ENCODE measurements at regions not wholly inside any gene's neighbourhood (a gene's known extent, or its start where the extent isn't known, plus 50 kb on each side); places are given as distances from the start of the nearest gene placed in this dataset.
"Not testable (repeated sequence)": the region's sequence is repeated elsewhere in the genome, so short reads cannot be mapped to it uniquely, and the experiment has no call there.

DNA sequence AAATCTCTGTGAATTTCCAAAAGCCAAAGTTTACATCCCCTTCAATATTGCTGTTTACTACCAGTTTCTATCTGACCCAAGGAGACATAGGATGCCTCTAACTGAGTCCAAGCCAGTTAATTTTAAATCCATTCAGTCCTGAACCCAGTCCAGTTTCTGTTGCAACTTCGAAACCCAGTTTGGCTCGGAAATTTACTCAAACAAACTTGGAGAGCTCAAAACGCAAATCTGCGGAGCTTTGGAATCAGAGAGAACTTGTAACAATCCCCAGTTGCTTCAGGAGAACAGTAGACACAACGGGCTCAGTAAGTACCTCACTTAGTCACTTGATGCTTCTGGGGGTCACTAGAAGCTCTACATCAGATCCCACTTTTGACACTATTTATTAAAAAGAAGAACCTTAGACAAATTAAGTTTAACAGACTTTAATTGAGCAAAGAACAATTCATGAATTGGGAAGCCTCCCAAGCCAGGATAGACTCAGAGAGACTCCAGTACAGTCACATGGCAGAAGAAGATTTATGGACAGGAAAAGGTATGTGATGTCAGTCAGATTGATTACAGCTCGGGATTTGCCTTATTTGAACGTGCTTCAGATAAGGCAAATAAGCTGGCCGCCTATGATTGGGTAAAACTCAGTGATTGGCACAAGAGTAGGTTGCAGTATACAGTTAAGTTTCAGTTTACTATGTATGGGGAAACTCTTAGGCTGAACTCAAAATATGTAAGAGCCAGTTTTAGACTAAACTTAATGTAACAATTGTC lies 118.0 kb downstream of the RFPL4B start:
- DNase-seq = no peak

DNA sequence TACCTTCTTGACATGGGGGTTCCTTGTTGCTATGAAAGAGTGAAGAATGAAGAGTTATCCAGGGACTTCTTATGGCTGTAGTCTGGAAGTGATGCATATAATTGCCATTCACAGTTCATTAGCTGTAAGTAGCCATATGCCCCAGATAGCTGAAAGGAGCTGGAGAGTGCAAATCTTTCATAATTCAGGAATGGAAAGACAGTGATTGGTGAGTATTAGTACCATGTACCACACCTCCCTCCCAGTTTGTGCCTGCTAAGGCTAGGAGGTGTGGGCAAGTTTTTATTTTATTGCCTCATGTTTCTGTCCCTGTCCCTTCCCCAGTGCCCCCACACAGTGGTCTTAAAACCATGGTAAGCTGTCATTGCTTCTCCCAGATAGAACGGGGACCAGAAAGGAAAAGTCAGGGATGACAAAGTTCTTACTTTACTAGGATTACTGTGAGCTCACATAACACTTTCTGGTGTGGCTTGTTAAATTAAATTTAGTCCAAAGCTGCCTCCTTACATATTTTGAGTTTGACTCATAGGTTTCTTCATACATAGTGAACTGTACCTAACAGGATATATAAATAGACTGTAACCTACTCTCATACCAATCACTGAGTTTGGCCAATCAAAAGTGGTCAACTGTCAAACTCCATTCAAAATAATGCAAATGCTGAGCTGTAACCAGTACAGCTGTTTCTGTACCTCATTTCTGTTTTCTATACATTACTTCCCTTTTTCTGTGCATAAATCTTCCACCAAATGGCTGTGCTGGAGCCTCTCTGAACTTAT lies 119.4 kb downstream of the RFPL4B start:
- DNase-seq = no peak

- DNase-seq = no peak
These were observed 121.2 kb downstream of the RFPL4B start for GRCh38 chr6:112468359-112468758.

GRCh38 chr6:112469306-112469705 lies 122.2 kb downstream of the RFPL4B start:
- no peak for DNase-seq

DNA sequence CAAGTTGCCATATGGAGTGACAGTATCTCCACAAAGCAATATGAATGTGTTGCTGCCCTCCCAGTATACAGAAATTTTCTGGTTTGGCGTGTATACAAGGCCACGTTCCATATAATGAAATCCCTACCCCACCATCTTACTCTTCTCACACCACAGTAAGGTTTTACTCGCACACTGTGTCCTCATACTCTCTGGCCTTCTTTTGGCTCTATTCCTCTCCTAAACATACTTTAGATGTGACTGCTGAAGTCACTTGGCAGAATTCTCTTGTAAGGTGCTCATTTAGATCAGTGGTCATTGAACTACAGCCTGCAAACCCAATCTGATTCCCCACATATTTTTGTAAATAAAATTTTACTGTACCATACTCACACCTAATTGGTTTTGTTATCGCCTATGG lies 123.2 kb downstream of the RFPL4B start:
- DNase-seq = no peak

DNA sequence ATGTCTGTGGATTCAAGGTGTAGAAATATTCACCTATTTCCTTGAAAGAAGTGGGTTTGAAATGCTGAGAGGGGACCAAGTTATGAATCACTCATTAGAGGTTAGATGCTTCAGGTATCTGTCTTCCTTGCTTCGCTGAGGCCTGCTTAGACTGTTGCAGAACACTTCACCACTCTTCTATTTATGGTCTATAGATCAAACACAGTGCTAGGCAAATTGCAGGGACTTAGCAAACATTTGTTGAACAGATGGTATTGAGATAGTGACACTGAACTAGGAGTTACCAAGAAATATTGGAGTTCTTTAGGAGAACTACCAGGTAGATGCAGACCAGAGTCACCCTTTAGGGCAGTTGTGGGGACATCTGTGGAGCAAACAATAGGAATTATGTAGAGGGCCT lies 123.8 kb downstream of the RFPL4B start:
- DNase-seq = no peak

DNA sequence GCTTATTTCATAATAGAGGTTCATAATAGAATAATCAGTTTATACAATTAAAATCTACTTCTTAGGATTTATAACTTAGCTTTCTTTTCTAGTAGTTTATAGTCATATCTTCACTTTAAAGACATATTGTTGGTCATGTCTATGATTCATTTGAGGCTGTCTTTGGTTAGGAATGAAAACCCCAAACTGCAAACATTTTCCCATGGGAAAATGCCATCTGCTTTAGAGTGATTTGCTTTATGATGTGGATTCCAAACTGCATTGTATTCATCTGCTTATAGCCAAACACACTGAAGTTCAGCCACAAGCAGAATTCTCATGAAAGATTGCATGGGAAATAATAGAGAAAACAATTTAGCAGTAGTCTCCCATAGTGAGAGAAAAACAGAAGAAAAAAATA lies 128.0 kb downstream of the RFPL4B start:
- DNase-seq = no peak

DNA sequence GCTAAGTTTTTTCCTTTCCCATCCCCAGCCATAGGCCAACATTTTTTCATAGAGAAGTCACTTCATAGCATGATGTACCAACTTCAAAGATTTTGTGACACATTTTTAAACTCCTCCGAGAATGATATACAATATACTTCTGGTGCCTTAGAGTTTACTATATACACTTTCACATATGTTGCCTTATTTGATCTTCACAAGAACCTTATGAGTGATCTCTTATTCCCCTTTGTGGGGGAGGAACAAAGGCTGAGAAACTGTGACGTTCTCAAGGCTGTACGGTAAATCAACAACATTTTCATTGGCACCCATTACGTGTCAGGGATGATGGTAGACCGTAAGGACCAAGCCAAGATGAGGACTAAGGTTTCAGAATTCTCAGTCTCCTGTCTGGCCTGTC lies 130.0 kb downstream of the RFPL4B start:
- DNase-seq = no peak

DNA sequence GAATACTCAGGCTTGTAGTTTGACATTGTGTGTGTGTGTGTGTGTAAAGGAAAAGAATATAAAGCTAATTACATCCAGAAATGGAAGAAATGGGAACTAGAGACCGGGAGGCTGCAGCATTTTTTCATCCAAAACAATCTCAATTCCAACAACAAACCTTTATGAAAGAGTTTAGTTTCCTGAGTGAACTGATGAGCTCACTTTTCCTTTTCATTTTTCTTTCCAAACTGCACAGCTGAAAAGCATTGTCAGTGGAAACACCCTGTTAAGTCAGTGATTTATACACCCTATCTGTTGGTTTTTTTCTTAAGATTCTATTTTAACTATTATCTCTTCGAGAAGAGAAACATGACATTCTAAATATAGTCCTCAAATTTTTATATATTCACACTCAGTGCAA lies 130.9 kb downstream of the RFPL4B start:
- no peak for DNase-seq

DNA sequence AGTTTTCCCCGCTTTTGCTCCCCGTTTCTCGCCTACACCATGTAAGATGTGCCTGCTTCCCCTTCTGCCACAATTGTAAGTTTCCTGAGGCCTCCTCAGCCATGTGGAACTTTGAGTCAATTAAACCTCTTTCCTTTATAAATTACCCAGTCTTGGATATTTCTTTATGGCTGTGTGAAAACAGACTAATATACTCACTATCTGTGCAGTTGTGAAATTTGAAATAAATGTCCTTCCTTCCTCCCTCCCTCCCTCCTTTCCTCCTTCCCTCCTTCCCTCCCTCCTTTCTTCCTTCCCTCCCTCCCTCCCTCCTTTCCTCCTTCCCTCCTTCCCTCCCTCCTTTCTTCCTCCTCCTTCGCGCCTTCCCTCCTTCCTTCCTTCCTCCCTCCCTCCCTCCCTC lies 132.8 kb downstream of the RFPL4B start:
- DNase-seq = not testable (repeated sequence)

GRCh38 chr6:112480553-112480952 lies 133.4 kb downstream of the RFPL4B start:
- no peak for DNase-seq

- no peak for DNase-seq
These were observed 134.1 kb downstream of the RFPL4B start for GRCh38 chr6:112481211-112481610.

GRCh38 chr6:112482373-112482772 lies 135.2 kb downstream of the RFPL4B start:
- no peak for DNase-seq

GRCh38 chr6:112485120-112485826 lies 138.1 kb downstream of the RFPL4B start:
- no peak for DNase-seq

- DNase-seq = no peak
These were observed 138.7 kb downstream of the RFPL4B start for GRCh38 chr6:112485827-112486212.

GRCh38 chr6:112486454-112486853 lies 139.3 kb downstream of the RFPL4B start:
- DNase-seq = no peak

DNA sequence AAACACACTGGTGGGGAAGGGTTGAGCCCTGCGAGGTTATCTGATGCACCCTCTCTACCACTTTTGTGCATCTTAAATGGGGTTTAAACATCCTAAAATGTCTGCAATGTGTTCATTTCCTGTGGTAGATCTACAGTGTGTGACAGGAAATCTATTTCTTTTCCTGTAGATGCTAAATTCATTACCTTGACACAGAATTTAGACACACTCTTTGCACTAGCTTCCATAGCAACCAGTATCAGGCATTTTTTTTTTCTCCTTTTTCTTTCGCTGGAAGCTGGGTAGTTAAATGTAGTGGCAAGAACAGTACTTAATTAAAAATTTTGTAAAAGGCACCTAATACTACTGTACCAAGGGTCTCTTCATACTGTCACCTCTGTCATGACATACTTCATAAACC lies 141.1 kb downstream of the RFPL4B start:
- DNase-seq = no peak

GRCh38 chr6:112501705-112502104 lies 154.6 kb downstream of the RFPL4B start:
- DNase-seq = no peak

DNA sequence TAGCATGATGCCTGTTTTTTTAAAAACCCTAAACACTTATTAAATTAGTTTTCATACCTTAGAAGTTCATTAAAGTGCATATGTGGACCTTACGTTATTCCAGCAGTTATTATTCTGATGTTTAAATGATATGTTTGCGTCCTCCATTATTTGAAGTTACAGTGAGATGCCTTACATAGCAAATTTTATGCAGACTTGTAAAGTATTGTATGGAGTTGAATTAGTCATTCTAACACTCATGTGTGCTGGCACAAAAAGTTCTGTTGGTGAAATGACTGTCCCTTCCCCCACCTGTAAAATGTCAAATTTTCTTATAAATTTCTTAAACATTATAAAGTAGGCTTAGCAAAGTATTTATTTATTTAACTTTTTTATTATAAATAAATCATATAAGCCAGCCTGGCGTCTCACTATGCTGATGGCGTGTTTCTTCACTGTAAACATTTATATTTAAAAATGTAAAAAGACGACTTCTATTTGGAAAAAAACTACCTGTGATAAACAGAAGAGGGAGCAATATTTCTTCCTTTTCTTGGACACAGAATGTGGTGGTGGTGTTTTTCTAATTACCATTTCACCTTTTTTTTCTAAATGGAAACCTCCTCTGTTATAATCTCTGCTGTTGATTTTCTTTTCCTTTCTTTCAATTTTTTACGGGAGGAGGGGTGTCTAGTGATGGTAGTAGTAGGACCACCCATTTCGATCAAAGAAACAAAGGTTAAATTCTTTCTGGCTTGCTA lies 155.4 kb downstream of the RFPL4B start:
- DNase-seq = no peak

GRCh38 chr6:112503091-112503596 lies 156.0 kb downstream of the RFPL4B start:
- DNase-seq = no peak

DNA sequence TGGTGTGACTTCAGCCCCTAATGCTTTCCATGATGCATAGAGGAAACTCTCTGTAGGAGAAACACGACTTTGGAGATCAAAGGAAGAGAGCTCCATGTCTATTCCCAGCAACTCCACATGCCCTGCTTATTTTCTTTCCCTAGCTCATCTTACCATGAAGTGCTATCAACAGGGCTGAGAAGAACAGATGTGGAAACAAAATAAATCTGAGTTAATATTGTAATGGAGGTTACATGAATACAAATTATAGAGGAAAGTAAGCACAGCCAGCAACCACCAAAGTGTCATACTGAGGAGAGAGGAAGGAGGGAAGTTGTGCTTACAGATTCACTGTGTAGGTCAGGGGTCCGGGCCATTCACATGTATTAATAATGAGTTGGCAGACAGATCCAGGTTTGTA lies 157.5 kb downstream of the RFPL4B start:
- DNase-seq = no peak

DNA sequence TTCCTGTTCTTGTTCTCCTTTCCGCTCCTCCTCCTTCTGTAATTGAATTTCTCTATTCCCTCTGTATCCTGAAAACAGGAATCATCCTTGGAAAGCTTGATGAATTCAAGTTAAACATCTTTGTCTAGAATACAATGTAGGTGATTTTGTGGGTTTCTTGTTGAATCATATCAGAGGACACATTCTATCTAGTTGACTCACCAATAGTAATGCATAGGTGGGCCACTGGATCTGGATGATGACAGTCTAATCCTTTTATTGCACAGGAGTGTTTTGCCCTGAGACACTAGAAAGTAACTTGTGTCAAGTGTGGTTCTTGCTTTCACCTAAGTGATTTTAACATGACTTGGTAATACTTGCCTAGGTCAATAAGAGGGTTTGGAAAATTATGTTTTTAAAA lies 164.3 kb downstream of the RFPL4B start:
- DNase-seq = no peak

DNA sequence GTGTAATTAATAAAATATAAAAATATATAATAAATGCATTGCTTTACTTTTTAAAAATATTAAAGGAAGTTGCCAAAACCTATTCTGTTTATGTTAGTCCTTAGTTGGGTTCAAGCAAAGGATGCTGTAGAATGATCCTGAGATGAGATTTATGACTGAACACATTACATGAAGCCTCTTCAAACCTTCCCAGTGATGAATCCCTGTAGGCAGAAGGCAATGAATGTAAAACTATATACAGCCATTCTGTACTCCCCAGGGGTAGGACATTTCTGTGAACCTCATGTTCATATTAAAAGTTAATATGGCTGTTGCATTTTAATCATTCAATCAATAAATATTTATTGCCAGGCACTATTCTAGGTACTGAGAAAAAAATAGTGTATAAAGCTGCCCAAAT lies 166.0 kb downstream of the RFPL4B start:
- DNase-seq = no peak

Data from stimulated activated CD4-positive, alpha-beta T cell treated with anti-CD3 and anti-CD28 coated beads, Interleukin-1b, Interleukin-23, amount 100 ng/mL, for 48 hours (primary cell).